ENCODE measurements at regions not wholly inside any gene's neighbourhood (a gene's known extent, or its start where the extent isn't known, plus 50 kb on each side); places are given as distances from the start of the nearest gene placed in this dataset.
A peak's percentile ranks its signal among the peaks of the same experiment; 100 is the strongest.

- Histone ChIP-seq H3K36me3 (no peaks in the 10 kb centered on the region), H3K4me3 (no peak overlapping the region), H3K4me1 (no peaks in the 10 kb centered on the region), H3K27ac (no peak overlapping the region), H3K9me3 (no peaks in the 10 kb centered on the region), H3K27me3 (ENCODE audit: low read depth) (no peaks in the 10 kb centered on the region)
- intact Hi-C loops (cut with DNase I), result no loop called here
- no peak for DNase-seq
- peak in 1 of 2 donors; percentile 45 for ATAC-seq
- TF ChIP-seq CTCF (IDR thresholded peaks at IDR 0.05), result no peak
Observed at GRCh38 chr1:88060750-88061491, 623.2 kb upstream of the PKN2 start.

- intact Hi-C loops (cut with DNase I), result no loop called here
- no peaks in the 10 kb centered on the region for H3K36me3 ChIP-seq
- no peak overlapping the region for H3K4me3 ChIP-seq
- H3K27me3 ChIP-seq (ENCODE audit: low read depth), result no peaks in the 10 kb centered on the region
- H3K27ac ChIP-seq, result no peak overlapping the region
- peak; percentile 57 for TF ChIP-seq CTCF (IDR thresholded peaks at IDR 0.05)
- DNase-seq (no peak), ATAC-seq (peak; percentile 61 to 71)
- no peaks in the 10 kb centered on the region for H3K4me1 ChIP-seq
- no peaks in the 10 kb centered on the region for H3K9me3 ChIP-seq
Observed at GRCh38 chr1:88061492-88062177, 622.4 kb upstream of the PKN2 start.

- DNase-seq (no peak), ATAC-seq (no peak)
- Histone ChIP-seq H3K4me3 (no peak overlapping the region), H3K27me3 (ENCODE audit: low read depth) (no peaks in the 10 kb centered on the region), H3K9me3 (no peaks in the 10 kb centered on the region), H3K27ac (no peak overlapping the region), H3K4me1 (no peaks in the 10 kb centered on the region), H3K36me3 (no peaks in the 10 kb centered on the region)
- TF ChIP-seq CTCF (IDR thresholded peaks at IDR 0.05), result no peak
- intact Hi-C loops (cut with DNase I), result no loop called here
Observed at GRCh38 chr1:88062650-88063153, 621.4 kb upstream of the PKN2 start.

GRCh38 chr1:88063605-88064004, 620.5 kb upstream of the PKN2 start:
- Histone ChIP-seq H3K4me1 (no peaks in the 10 kb centered on the region), H3K27me3 (ENCODE audit: low read depth) (no peaks in the 10 kb centered on the region), H3K36me3 (no peaks in the 10 kb centered on the region), H3K4me3 (no peak overlapping the region), H3K9me3 (no peaks in the 10 kb centered on the region), H3K27ac (no peak overlapping the region)
- ATAC-seq (no peak), DNase-seq (no peak)
- TF ChIP-seq CTCF (IDR thresholded peaks at IDR 0.05), result no peak
- intact Hi-C loops (cut with DNase I), result no loop called here

- no peak for ATAC-seq
- no peak for DNase-seq
- H3K27ac ChIP-seq, result no peak overlapping the region
- H3K4me1 ChIP-seq, result no peaks in the 10 kb centered on the region
- no peaks in the 10 kb centered on the region for H3K9me3 ChIP-seq
- no peaks in the 10 kb centered on the region for H3K36me3 ChIP-seq
- H3K27me3 ChIP-seq (ENCODE audit: low read depth), result no peaks in the 10 kb centered on the region
- no peak for TF ChIP-seq CTCF (IDR thresholded peaks at IDR 0.05)
- intact Hi-C loops (cut with DNase I), result no loop called here
- no peak overlapping the region for H3K4me3 ChIP-seq
Observed at GRCh38 chr1:88068407-88068960, 615.6 kb upstream of the PKN2 start.
